ACC112 (cell line): ENCODE measurements at regions not wholly inside any gene's neighbourhood (a gene's known extent, or its start where the extent isn't known, plus 50 kb on each side); places are given as distances from the start of the nearest gene placed in this dataset.

Experiments used
- H2AFZ ChIP-seq: fragments of 200-600 bp; sonication (generic); one replicate; pipeline ENCODE4 v1.6.0; 2017; ENCODE audit warnings: antibody characterized with exemption, low read length; ENCODE audit not compliant: unreplicated experiment
- H3K27ac ChIP-seq: fragments of 200-600 bp; sonication (generic); 2 replicates; pipeline ENCODE4 v1.5.1; 2014; ENCODE audit warnings: low read depth, mild to moderate bottlenecking, antibody characterized with exemption, low read length, moderate library complexity
- H3K27me3 ChIP-seq: fragments of 200-600 bp; sonication (generic); 2 replicates; pipeline ENCODE4 v1.6.1; 2014; ENCODE audit warnings: mild to moderate bottlenecking, antibody characterized with exemption, low read length, moderate library complexity, mixed read lengths; ENCODE audit not compliant: insufficient read depth
- H3K36me3 ChIP-seq: fragments of 200-600 bp; sonication (generic); 2 replicates; pipeline ENCODE4 v1.6.1; 2016; ENCODE audit warnings: mild to moderate bottlenecking, antibody characterized with exemption, low read length, moderate library complexity, mixed read lengths; ENCODE audit not compliant: insufficient read depth
- H3K4me1 ChIP-seq: fragments of 200-600 bp; sonication (generic); one replicate; pipeline ENCODE4 v1.6.1; 2016; ENCODE audit warnings: low read length, mixed read lengths; ENCODE audit not compliant: insufficient read depth, unreplicated experiment, control insufficient read depth
- H3K4me3 ChIP-seq: fragments of 200-600 bp; sonication (generic); 2 replicates; pipeline ENCODE4 v1.5.1; 2014; ENCODE audit warnings: mild to moderate bottlenecking, low read depth, low read length
- H3K79me2 ChIP-seq: fragments of 200-600 bp; sonication (generic); one replicate; pipeline ENCODE4 v1.6.0; 2016; ENCODE audit warnings: low read length; ENCODE audit not compliant: control insufficient read depth, unreplicated experiment, insufficient read depth

DNA sequence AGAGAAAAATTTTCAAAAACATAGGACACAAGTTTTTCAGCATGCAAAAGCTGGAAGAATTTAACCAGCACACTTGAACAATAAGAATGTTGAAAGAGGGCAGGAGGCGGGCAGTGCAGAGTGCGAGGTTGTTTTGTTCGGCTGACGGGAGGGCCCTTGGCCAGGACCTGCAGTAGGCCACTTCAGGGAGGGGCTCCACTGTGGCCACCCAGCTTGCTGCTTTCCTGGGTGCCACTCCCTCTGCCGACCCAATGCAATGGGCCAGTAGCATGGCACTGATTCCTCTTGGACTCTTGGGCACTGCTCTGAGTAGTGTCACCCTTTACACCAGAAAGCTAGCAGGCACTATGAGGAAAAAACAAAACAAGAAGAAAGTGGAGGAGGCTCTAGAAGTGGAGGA, 92.9 kb downstream of the SNRPE start:
- Histone ChIP-seq H3K36me3 (no peaks in the 10 kb centered on the region), H3K79me2 (no peaks in the 10 kb centered on the region), H3K27ac (no peak overlapping the region), H3K27me3 (no peaks in the 10 kb centered on the region), H3K4me1 (no peaks in the 10 kb centered on the region), H2AFZ (no peak overlapping the region), H3K4me3 (no peak overlapping the region)

DNA sequence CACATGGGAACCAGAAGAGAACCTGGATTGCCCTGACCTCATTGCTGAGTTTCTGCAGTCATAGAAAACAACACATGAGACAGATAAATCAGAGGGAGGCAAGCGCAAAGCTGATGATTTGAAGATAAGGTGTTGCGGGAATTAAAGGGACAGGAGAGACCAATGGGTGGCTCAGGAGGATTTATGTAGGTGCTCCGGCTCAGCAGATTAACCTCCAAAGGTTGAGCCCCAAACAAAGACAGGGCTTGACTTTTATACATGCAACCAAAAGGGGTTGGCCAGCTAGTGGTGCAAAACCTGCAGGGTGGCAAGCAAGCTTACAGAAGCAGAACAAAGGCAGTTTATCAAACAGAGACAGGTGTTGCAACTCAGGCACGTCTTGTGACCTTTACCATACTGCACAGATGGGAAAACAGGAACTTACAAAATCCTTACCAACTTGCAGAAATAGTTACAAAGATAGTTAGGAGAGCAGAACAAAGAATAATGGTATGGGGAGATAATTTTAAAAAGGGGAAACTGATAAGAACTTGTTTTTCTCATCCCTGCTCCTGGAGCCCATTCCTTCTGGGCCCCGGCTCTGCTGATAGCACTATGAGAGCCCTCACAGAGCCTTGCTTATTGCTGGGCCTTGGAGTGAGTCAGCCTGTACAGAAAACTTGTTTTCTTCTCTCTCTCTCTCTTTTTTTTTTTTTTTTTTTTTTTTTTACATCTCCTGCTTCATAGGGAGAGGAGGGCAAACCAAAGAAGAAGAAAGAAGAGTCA, 93.6 kb downstream of the SNRPE start:
- Histone ChIP-seq H3K79me2 (no peaks in the 10 kb centered on the region), H3K36me3 (no peaks in the 10 kb centered on the region), H2AFZ (no peak overlapping the region), H3K4me3 (no peak overlapping the region), H3K27ac (no peak overlapping the region), H3K27me3 (no peaks in the 10 kb centered on the region), H3K4me1 (no peaks in the 10 kb centered on the region)

DNA sequence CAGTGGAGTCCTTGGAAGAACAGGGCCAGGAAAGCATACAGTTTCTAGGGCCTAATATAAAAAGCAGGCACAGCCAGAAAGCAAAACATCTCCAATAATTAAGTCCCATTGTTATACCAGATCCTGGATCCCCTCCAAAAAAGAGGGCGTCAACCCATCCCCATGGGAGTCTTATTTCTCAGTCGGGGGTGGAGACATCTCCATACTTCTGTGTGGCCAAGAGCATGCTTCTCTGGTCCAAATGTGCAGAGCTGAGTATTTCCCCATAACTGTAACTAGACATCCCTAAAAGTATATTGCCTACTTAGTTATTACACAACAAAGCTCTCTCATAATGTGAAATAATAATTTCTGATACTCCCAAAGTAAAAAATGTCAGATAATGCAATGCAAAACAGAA, 104.2 kb upstream of the SOX13 start:
- Histone ChIP-seq H3K79me2 (no peaks in the 10 kb centered on the region), H3K27ac (no peak overlapping the region), H3K4me1 (no peaks in the 10 kb centered on the region), H2AFZ (no peak overlapping the region), H3K36me3 (no peaks in the 10 kb centered on the region), H3K27me3 (no peaks in the 10 kb centered on the region), H3K4me3 (no peak overlapping the region)

DNA sequence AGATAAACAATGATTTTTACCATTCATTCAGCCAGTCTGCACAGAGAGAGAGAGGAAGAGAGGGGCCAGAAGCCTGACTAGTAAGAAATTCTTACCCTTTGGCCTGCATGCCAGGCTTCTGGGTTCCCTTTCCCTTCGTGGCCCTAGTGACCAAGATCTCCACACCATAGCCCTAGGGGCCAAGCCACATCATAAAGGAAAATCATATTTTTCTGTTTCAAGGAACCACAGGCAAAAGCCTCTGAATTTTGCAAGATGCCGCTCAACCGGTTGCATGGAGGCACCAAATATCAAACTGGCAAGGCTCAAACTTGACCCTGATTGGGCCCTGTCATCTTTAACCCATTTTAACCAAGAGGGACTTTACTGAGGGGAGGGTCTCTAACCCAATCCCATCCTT, 103.1 kb upstream of the SOX13 start:
- Histone ChIP-seq H3K4me3 (no peak overlapping the region), H2AFZ (no peak overlapping the region), H3K27me3 (no peaks in the 10 kb centered on the region), H3K4me1 (no peaks in the 10 kb centered on the region), H3K79me2 (no peaks in the 10 kb centered on the region), H3K27ac (no peak overlapping the region), H3K36me3 (no peaks in the 10 kb centered on the region)

DNA sequence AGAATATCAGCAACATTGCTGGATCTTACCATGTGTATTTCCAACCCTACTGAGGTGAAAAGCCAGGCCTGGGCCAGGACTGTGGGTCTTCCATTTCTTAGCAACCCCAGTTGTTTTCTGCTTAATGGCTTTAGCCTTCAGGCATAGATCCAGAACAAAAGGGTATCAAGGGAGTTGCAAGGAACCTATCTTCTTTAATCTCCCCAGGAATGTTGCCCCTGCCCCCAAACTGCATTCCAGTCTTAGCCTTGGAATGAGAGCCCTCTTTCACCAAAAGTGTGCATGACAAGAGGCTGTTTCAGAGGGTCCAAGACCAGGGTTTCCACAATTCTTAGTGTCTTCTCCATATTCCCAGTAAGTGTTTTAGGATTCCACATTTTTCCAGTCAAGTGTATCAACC, 87.9 kb upstream of the SOX13 start:
- Histone ChIP-seq H3K27ac (no peak overlapping the region), H3K36me3 (no peaks in the 10 kb centered on the region), H2AFZ (no peak overlapping the region), H3K4me3 (no peak overlapping the region), H3K4me1 (no peaks in the 10 kb centered on the region), H3K79me2 (no peaks in the 10 kb centered on the region), H3K27me3 (no peaks in the 10 kb centered on the region)

DNA sequence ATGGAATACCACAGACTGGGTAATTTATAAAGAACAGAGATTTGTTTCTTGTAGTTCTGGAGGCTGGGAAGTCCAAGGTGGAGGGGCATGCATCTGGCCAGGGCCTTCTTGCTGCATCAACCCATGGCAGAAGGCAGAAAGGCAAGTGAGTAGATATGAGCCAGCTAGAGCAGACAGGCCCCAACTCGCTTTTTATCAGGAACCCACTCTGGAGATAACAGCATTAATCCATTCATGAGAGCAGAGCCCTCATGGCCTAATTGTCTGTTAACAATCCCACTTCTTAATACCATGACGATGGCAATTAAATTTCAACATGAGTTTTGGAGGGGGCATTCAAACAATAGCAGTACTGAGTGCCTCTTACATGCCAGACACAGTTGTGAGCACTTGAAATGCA, 87.2 kb upstream of the SOX13 start:
- H2AFZ ChIP-seq = no peak overlapping the region
- H3K27ac ChIP-seq = no peak overlapping the region
- no peaks in the 10 kb centered on the region for H3K27me3 ChIP-seq
- H3K4me3 ChIP-seq = no peak overlapping the region
- no peaks in the 10 kb centered on the region for H3K4me1 ChIP-seq
- H3K79me2 ChIP-seq = no peaks in the 10 kb centered on the region
- H3K36me3 ChIP-seq = no peaks in the 10 kb centered on the region

DNA sequence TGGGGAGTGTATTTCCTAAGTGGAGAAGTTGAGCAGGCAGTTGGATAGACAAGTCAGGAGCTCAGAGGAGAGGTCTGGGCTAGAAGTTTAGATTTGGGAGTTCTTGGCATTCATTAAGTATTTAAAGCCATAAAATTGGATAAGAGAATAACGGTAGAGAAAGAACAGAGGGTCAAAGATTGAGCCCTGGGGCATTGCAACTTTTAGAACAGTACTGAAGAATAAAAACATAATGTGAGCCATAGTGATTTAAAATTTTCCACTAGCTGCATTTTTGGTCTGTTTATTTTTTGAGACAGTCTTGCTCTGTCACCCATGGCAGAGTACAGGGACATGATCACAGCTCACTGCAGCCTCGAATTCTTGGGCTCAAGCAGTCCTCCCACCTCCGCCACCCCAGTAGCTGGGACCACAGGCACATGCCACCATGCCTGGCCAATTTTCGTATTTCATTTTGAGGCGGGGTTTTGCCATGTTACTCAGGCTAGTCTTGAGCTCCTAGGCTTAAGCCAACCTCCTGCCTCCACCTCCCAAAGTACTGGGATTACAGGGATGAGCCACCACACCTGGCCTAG, 85.9 kb upstream of the SOX13 start:
- Histone ChIP-seq H2AFZ (no peak overlapping the region), H3K4me3 (no peak overlapping the region), H3K4me1 (no peaks in the 10 kb centered on the region), H3K27me3 (no peaks in the 10 kb centered on the region), H3K27ac (no peak overlapping the region), H3K36me3 (no peaks in the 10 kb centered on the region), H3K79me2 (no peaks in the 10 kb centered on the region)

DNA sequence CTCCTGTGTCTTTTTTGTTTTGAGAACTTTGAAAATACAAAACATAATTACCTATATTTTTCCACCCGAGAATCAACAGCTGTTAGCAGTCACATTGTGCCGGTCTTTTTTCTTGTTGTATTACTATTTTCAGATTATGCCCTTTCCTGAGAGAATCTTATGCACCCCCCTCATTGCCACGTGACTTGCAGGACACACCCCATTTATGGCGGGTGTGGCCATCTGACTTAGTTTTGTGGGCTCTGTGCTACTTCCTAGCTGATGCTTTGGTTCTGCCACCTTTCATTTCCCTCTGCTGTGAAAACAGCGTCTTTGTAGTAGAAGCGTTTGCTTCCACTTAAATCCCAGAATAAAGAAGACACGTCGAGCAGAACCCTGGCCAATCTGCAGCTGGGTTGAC, 82.8 kb upstream of the SOX13 start:
- no peaks in the 10 kb centered on the region for H3K4me1 ChIP-seq
- H3K4me3 ChIP-seq = no peak overlapping the region
- peaks cover 10% of the 10 kb centered on the region; the same call in 1 of the 2 replicates for H3K27me3 ChIP-seq
- H3K36me3 ChIP-seq = no peaks in the 10 kb centered on the region
- H2AFZ ChIP-seq = no peak overlapping the region
- no peak overlapping the region for H3K27ac ChIP-seq
- no peaks in the 10 kb centered on the region for H3K79me2 ChIP-seq

DNA sequence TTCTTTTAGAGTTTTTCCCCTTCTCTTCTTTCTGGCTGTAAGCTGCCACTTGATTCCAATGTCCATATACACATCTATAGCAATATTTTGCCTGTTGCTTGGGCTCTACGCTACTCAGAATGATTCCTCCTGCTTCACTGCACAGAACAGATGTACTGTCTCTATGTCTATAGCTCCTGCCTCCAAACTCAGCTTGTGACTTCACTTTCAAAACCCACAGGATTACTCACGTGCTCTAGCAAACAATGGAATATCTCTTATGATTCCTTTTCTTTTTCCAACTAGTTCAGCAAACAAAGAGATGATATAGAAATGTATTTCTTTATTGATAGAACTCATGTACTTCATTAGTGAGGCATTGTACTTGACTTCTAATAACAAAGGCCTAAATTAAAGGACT, 80.5 kb upstream of the SOX13 start:
- Histone ChIP-seq H2AFZ (no peak overlapping the region), H3K4me3 (no peak overlapping the region), H3K36me3 (no peaks in the 10 kb centered on the region), H3K4me1 (no peaks in the 10 kb centered on the region), H3K27me3 (peaks cover 10% of the 10 kb centered on the region; the same call in 1 of the 2 replicates), H3K79me2 (no peaks in the 10 kb centered on the region), H3K27ac (no peak overlapping the region)

DNA sequence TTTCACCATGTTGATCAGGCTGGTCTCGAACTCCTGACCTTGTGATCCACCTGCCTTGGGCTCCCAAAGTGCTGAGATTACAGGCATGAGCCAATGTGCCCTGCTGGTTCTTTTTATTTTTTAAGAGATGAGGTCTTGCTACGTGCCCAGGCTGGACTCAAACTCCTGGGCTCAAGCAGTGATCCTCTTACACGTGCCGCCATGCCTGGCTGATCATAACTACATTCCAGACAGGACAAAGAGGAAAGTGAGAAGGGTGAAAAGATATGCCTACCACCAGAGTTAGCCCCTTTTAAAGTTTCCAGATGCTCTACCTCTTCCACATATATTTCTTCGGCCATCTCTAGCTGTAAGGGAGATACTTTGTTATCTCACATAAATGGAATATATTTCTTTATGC, 79.7 kb upstream of the SOX13 start:
- no peaks in the 10 kb centered on the region for H3K4me1 ChIP-seq
- H3K4me3 ChIP-seq = no peak overlapping the region
- H3K79me2 ChIP-seq = no peaks in the 10 kb centered on the region
- no peak overlapping the region for H3K27ac ChIP-seq
- no peaks in the 10 kb centered on the region for H3K36me3 ChIP-seq
- H3K27me3 ChIP-seq = peaks cover 10% of the 10 kb centered on the region; the same call in 1 of the 2 replicates
- H2AFZ ChIP-seq = no peak overlapping the region

DNA sequence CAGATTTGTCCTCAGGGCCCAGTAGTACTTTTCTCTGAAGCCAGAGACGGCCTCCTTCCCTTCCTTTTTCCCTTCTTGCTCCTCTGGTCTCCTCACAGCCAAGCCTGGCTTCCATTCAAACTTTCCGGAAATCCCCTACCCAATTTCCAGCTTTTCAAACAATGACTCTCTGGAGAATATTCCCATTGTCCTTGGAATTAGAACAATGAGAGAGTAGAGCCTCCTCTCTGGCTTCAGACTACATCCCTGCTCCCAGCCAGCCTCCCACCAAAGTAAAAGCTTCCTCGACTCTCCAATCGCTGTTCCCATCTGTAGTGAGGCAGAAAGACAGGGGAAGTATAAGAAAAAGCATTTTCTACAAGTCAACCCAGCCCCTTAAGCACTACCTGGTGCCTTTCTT, 77.7 kb upstream of the SOX13 start:
- no peaks in the 10 kb centered on the region for H3K36me3 ChIP-seq
- H3K4me3 ChIP-seq = no peak overlapping the region
- H3K79me2 ChIP-seq = no peaks in the 10 kb centered on the region
- peaks cover 10% of the 10 kb centered on the region; the same call in 1 of the 2 replicates for H3K27me3 ChIP-seq
- H3K4me1 ChIP-seq = no peaks in the 10 kb centered on the region
- H2AFZ ChIP-seq = no peak overlapping the region
- no peak overlapping the region for H3K27ac ChIP-seq
